Loucy (cell line): ENCODE measurements at regions not wholly inside any gene's neighbourhood (a gene's known extent, or its start where the extent isn't known, plus 50 kb on each side); places are given as distances from the start of the nearest gene placed in this dataset.
"Not testable (repeated sequence)": the region's sequence is repeated elsewhere in the genome, so short reads cannot be mapped to it uniquely, and the experiment has no call there.

ENCODE experiments used
- EZH2phosphoT487 ChIP-seq: fragments of 200-600 bp; IDR thresholded peaks from 2 replicates; pipeline ENCODE4 v1.6.1; 2018; ENCODE audit warnings: antibody characterized with exemption, mild to moderate bottlenecking, moderate library complexity, borderline replicate concordance
- TF ChIP-seq, protein P1 (sequence below): fragments of 200-600 bp; sonication (generic); conservative IDR thresholded peaks from 2 replicates; pipeline ENCODE4 v1.5.1; 2014; ENCODE audit warnings: mild to moderate bottlenecking, antibody characterized with exemption, low read length

DNA sequence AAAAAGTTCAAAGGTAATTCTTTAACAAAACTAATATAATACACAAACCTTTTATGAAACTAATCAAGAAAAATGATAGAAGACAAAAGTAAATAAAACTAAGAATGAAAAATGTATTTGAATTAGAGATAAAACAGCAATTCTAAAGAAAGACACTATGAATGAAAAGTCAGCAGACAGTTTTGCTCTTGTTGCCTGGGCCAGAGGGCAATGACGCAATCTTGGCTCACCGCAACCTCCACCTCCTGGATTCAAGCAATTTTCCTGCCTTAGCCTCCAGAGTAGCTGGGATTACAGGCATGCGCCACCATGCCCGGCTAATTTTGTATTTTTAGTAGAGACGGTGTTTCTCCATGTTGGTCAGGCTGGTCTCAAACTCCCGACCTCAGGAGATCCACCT lies 959.8 kb downstream of the TTLL7 start:
- TF ChIP-seq, protein P1, sequence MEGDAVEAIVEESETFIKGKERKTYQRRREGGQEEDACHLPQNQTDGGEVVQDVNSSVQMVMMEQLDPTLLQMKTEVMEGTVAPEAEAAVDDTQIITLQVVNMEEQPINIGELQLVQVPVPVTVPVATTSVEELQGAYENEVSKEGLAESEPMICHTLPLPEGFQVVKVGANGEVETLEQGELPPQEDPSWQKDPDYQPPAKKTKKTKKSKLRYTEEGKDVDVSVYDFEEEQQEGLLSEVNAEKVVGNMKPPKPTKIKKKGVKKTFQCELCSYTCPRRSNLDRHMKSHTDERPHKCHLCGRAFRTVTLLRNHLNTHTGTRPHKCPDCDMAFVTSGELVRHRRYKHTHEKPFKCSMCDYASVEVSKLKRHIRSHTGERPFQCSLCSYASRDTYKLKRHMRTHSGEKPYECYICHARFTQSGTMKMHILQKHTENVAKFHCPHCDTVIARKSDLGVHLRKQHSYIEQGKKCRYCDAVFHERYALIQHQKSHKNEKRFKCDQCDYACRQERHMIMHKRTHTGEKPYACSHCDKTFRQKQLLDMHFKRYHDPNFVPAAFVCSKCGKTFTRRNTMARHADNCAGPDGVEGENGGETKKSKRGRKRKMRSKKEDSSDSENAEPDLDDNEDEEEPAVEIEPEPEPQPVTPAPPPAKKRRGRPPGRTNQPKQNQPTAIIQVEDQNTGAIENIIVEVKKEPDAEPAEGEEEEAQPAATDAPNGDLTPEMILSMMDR = not testable (repeated sequence)
- TF ChIP-seq EZH2phosphoT487 = not testable (repeated sequence)
